ENCODE measurements at regions not wholly inside any gene's neighbourhood (a gene's known extent, or its start where the extent isn't known, plus 50 kb on each side); places are given as distances from the start of the nearest gene placed in this dataset.

GRCh38 chr3:134079761-134080160 is 50.0 kb upstream of the SLCO2A1 start:
- TF ChIP-seq RAD21 (IDR thresholded peaks at IDR 0.05; ENCODE audit: low read length) (no peak), POLR2A (IDR thresholded peaks at IDR 0.05; ENCODE audit: low read depth, low read length) (no peak), CTCF (conservative IDR thresholded peaks at IDR 0.05; ENCODE audit: low read depth, low read length) (no peak), RFX5 (IDR thresholded peaks at IDR 0.05; ENCODE audit: low read depth, low read length) (no peak), FOS (IDR thresholded peaks at IDR 0.05; ENCODE audit: low read depth, low read length) (no peak), USF2 (IDR thresholded peaks at IDR 0.05; ENCODE audit: low read depth, low read length) (no peak), SMC3 (IDR thresholded peaks at IDR 0.05; ENCODE audit: low read depth, low read length) (no peak), CEBPB (IDR thresholded peaks at IDR 0.05; ENCODE audit: low read depth, low read length) (no peak), ELK1 (IDR thresholded peaks at IDR 0.05; ENCODE audit: borderline replicate concordance, low read depth, low read length) (no peak), MXI1 (IDR thresholded peaks at IDR 0.05; ENCODE audit: borderline replicate concordance, low read depth, low read length) (no peak)

Data from IMR-90 (cell line).